Loucy (cell line): ENCODE measurements at regions not wholly inside any gene's neighbourhood (a gene's known extent, or its start where the extent isn't known, plus 50 kb on each side); places are given as distances from the start of the nearest gene placed in this dataset.

Experiments
- CTCF ChIP-seq: fragments of 200-600 bp; sonication (generic); conservative IDR thresholded peaks from 2 replicates; pipeline ENCODE4 v1.5.1; 2014; ENCODE audit warnings: mild to moderate bottlenecking, antibody characterized with exemption, low read length
- EZH2phosphoT487 ChIP-seq: fragments of 200-600 bp; IDR thresholded peaks from 2 replicates; pipeline ENCODE4 v1.6.1; 2018; ENCODE audit warnings: antibody characterized with exemption, mild to moderate bottlenecking, moderate library complexity, borderline replicate concordance

- TF ChIP-seq CTCF (no peak), EZH2phosphoT487 (no peak)
These were observed 231.2 kb downstream of the ATP23 start for GRCh38 chr12:58172433-58173073.
